ENCODE measurements at regions not wholly inside any gene's neighbourhood (a gene's known extent, or its start where the extent isn't known, plus 50 kb on each side); places are given as distances from the start of the nearest gene placed in this dataset.

- TF ChIP-seq CTCF (IDR thresholded peaks at IDR 0.05) (no peak), POLR2A (IDR thresholded peaks at IDR 0.05) (no peak)
Measured at GRCh38 chr9:107933516-107933915, 443.9 kb upstream of the KLF4 start.

All from vagina (tissue), 2 donors.